NB4 (cell line): ENCODE measurements at regions not wholly inside any gene's neighbourhood (a gene's known extent, or its start where the extent isn't known, plus 50 kb on each side); places are given as distances from the start of the nearest gene placed in this dataset.

Experiments
- MYC ChIP-seq: IDR thresholded peaks from 2 replicates; pipeline ENCODE4 v1.6.1; 2011; ENCODE audit warnings: low read depth, low read length
- POLR2A ChIP-seq: IDR thresholded peaks from 2 replicates; pipeline ENCODE4 v1.6.1; 2011; ENCODE audit warnings: mild to moderate bottlenecking; ENCODE audit not compliant: insufficient read length; ENCODE audit errors: extremely low read depth
- TF ChIP-seq, protein P1 (sequence below): IDR thresholded peaks from one replicate; pipeline ENCODE4 v1.5.1; 2012; ENCODE audit warnings: low read depth, low read length
- TF ChIP-seq, protein P2 (sequence below): IDR thresholded peaks from 2 replicates; pipeline ENCODE4 v1.6.1; 2011; ENCODE audit warnings: low read depth, low read length

DNA sequence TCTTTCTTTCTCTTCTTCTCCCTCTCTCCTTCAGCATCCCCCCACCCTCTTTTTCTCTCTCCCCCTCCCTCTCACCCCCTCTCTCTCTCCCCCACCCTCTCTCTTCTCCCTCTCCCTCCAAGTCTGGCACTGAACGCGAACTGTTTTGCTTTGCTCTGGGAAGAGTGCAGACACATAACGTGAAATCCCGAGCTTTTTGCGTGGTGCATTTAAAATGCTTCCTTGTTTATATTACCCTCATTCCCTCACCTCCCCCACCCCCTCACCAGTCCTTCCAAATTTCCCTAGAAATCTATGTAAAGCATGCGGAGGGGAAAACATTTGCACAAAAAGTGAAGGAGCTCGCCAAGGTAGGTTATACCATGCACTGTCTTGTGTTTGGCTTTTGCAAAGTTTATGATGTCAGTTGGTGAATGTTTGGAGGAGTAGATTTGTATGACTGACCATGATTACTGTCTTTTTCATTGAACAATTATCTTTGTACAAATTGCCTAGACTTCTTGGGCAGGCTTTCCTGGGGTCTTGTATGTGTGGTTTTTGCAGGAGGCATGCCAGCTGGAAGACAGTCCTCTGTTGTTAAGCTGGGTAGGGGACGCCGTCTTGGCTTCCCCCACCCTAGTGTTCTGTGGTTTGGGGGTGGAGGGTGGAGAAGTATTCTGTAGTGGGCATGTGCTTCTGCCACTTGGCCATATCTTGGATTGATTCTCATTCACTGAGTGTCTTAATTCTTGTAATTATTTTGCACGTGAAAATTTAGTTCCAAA lies 123.7 kb upstream of the HSD17B12 start:
- TF ChIP-seq, protein P1, sequence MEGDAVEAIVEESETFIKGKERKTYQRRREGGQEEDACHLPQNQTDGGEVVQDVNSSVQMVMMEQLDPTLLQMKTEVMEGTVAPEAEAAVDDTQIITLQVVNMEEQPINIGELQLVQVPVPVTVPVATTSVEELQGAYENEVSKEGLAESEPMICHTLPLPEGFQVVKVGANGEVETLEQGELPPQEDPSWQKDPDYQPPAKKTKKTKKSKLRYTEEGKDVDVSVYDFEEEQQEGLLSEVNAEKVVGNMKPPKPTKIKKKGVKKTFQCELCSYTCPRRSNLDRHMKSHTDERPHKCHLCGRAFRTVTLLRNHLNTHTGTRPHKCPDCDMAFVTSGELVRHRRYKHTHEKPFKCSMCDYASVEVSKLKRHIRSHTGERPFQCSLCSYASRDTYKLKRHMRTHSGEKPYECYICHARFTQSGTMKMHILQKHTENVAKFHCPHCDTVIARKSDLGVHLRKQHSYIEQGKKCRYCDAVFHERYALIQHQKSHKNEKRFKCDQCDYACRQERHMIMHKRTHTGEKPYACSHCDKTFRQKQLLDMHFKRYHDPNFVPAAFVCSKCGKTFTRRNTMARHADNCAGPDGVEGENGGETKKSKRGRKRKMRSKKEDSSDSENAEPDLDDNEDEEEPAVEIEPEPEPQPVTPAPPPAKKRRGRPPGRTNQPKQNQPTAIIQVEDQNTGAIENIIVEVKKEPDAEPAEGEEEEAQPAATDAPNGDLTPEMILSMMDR, result no peak
- TF ChIP-seq POLR2A (no peak), MYC (no peak)
- TF ChIP-seq, protein P2, sequence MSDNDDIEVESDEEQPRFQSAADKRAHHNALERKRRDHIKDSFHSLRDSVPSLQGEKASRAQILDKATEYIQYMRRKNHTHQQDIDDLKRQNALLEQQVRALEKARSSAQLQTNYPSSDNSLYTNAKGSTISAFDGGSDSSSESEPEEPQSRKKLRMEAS, result no peak
